GM10248 (cell line): ENCODE measurements at regions not wholly inside any gene's neighbourhood (a gene's known extent, or its start where the extent isn't known, plus 50 kb on each side); places are given as distances from the start of the nearest gene placed in this dataset.

Experiments used
- CTCF ChIA-PET: fragments of 300-600 bp; sonication (Branson Sonifier 250); formaldehyde crosslinking; extraction: SDS; loops from one replicate; lab custom pipeline; 2021; ENCODE audit warnings: antibody characterized with exemption; lab: Yijun Ruan, JAX
- POLR2A ChIA-PET: fragments of 350-650 bp; sonication (Branson Sonifier 250); formaldehyde crosslinking; extraction: SDS; loops from one replicate; lab custom pipeline; 2020; ENCODE audit warnings: antibody characterized with exemption; lab: Yijun Ruan, JAX
- DNase-seq: peaks from one replicate; pipeline ENCODE4 v3.0.0; 2012; ENCODE audit errors: extremely low spot score
- TF ChIP-seq, protein P1 (sequence below): IDR thresholded peaks from 2 replicates; pipeline ENCODE4 v1.5.1; 2012; ENCODE audit warnings: mild to moderate bottlenecking, low read depth; ENCODE audit errors: extremely low read depth, missing control alignments, control extremely low read depth

DNA sequence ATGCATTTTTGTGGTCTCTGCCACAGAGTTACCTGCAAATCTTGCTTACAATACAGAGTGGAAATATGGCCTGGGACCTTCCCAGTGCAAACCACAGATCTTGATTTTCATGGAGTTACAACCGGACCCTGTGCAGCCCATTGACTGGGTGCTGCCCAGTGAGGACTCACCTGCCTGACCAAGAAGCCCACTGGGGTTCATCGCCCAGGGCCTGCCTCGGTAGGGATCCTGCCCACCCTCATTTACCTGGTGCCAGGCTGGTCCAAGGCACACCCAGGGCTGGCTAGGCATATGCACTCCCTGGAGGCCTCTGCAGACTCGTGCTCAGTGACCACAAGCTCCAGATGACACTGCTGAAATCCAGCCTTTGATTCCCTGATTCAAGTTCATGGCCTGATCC is 572.7 kb downstream of the NPHP4 start:
- TF ChIP-seq, protein P1, sequence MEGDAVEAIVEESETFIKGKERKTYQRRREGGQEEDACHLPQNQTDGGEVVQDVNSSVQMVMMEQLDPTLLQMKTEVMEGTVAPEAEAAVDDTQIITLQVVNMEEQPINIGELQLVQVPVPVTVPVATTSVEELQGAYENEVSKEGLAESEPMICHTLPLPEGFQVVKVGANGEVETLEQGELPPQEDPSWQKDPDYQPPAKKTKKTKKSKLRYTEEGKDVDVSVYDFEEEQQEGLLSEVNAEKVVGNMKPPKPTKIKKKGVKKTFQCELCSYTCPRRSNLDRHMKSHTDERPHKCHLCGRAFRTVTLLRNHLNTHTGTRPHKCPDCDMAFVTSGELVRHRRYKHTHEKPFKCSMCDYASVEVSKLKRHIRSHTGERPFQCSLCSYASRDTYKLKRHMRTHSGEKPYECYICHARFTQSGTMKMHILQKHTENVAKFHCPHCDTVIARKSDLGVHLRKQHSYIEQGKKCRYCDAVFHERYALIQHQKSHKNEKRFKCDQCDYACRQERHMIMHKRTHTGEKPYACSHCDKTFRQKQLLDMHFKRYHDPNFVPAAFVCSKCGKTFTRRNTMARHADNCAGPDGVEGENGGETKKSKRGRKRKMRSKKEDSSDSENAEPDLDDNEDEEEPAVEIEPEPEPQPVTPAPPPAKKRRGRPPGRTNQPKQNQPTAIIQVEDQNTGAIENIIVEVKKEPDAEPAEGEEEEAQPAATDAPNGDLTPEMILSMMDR = no peak
- ChIA-PET POLR2A (no interaction called here), CTCF (no interaction called here)
- no peak for DNase-seq

DNA sequence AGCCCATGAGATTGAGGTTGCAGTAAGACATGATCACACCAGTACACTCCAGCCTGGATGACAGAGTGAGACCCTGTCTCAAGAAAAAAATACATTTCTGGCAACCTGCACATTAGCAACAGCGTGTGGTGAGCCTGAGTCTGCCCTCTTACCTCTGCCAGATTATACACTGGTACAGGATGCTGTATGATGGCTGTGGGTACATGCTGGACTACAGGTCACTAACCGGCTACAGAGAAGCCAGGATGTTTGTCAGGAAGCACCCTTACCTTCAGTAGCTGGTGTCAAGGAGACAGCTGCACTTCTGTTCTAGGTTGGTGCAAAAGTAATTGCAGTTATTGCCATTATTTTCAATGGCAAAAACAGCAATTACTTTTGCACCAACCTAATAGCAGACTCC is 575.7 kb downstream of the NPHP4 start:
- ChIA-PET CTCF (no interaction called here), POLR2A (no interaction called here)
- no peak for DNase-seq
- TF ChIP-seq, protein P1 = no peak

GRCh38 chr1:5415606-5416005 is 576.6 kb downstream of the NPHP4 start:
- TF ChIP-seq, protein P1 = no peak
- POLR2A ChIA-PET = no interaction called here
- DNase-seq = no peak
- CTCF ChIA-PET = no interaction called here

DNA sequence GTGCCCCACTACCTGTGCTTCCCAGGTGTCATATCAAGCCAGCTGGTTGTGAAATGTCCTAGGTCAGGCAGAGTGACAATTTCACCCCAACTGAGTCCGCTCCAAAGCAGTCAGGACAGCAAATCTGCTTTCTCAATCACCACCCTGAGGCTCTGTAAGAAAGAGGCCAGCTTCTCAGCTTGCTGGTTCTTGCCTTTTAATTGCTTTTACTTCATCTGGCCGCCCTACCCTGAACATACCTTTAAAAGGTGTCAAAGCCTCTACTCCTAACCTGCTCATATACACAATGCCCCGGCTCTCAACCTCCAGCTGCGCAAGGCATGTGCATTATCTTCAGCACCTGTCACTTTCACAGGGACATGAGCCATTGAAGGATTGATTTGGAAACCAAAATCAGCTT is 581.6 kb downstream of the NPHP4 start:
- POLR2A ChIA-PET = no interaction called here

DNA sequence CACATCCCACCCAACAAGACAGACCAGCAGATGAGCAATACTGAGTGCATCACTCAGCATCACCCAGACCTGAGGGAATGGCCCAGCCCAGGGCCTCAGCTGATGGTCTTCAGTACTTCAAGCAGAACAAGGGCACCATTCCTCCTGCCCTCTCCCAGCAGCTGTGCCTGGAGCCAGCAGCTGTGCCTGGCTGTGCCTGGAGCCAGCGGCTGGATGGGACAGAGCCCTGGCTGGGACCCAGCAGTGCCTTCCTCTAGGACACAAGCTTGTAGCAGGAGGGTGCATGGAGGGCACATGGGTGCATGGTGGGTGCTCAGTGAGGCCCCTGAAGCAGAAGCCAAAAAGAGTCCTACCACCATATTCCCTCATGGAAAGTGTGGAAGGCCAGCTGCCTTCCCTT is 583.8 kb downstream of the NPHP4 start:
- CTCF ChIA-PET = no interaction called here
- TF ChIP-seq, protein P1 = no peak
- POLR2A ChIA-PET = no interaction called here
- DNase-seq = no peak

More for the DNA sequence above, 581.6 kb downstream of the NPHP4 start:
- TF ChIP-seq, protein P1 = no peak
- CTCF ChIA-PET = no interaction called here
- DNase-seq = no peak

- DNase-seq = no peak
- POLR2A ChIA-PET = no interaction called here
- TF ChIP-seq, protein P1 = no peak
- CTCF ChIA-PET = no interaction called here
These were observed 587.0 kb downstream of the NPHP4 start for GRCh38 chr1:5405263-5405662.
